Esophagus (tissue), 2 donors: ENCODE measurements at regions not wholly inside any gene's neighbourhood (a gene's known extent, or its start where the extent isn't known, plus 50 kb on each side); places are given as distances from the start of the nearest gene placed in this dataset.

Experiments used
- H3K27ac ChIP-seq, 2 donors: one replicate each; pipeline ENCODE4 v1.5.1; 2013; ENCODE audit warnings: low read depth in 2 of 2, mild to moderate bottlenecking in 2 of 2, inconsistent platforms in 1 of 2, low read length in 1 of 2, moderate library complexity in 1 of 2
- H3K27me3 ChIP-seq, 2 donors: one replicate each; pipeline ENCODE4 v1.6.1; 2013; ENCODE audit warnings: low read length in 2 of 2, control low read depth in 1 of 2, mild to moderate bottlenecking in 1 of 2; ENCODE audit not compliant: insufficient read depth in 2 of 2, control insufficient read depth in 1 of 2
- H3K36me3 ChIP-seq, 2 donors: one replicate each; pipeline ENCODE4 v1.6.1; 2013; ENCODE audit warnings: low read length in 1 of 2; ENCODE audit not compliant: control insufficient read depth in 2 of 2, insufficient read depth in 2 of 2
- H3K4me1 ChIP-seq, 2 donors: one replicate each; pipeline ENCODE4 v1.6.1; 2013; ENCODE audit warnings: low read length in 1 of 2; ENCODE audit not compliant: control insufficient read depth in 2 of 2, insufficient read depth in 2 of 2
- H3K4me3 ChIP-seq, 2 donors: one replicate each; pipeline ENCODE4 v1.5.1; 2013; ENCODE audit warnings: low read length in 2 of 2, mild to moderate bottlenecking in 2 of 2, low read depth in 1 of 2, moderate library complexity in 1 of 2
- H3K9me3 ChIP-seq, 2 donors: one replicate each; pipeline ENCODE4 v1.6.1; 2013; ENCODE audit warnings: mild to moderate bottlenecking in 2 of 2, low read depth in 1 of 2, low read length in 1 of 2, moderate library complexity in 1 of 2; ENCODE audit not compliant: control insufficient read depth in 2 of 2, insufficient read depth in 1 of 2
- WGBS, 2 donors: extraction: QIAGEN DNeasy Blood & Tissue Kit; methylation state at CpG; one replicate each; pipeline ENCODE4 v1.1.7; 2013; 5-methylcytosine and 5-hydroxymethylcytosine counted together
- donor health status: healthy with polysubstance abuse.
- donor health status: Bipolar disorder and iron deficiency.

- Histone ChIP-seq H3K4me3 (no peak overlapping the region), H3K36me3 (no peaks in the 10 kb centered on the region), H3K9me3 (no peaks in the 10 kb centered on the region), H3K27me3 (no peaks in the 10 kb centered on the region), H3K27ac (no peak overlapping the region), H3K4me1 (peaks cover 0 to 13% of the 10 kb centered on the region in 2 donors)
- WGBS, 2 donors, result 91 to 97% methylated on average over 3 of the region's 3 CpGs
Measured at GRCh38 chr2:30363406-30363805, 83.6 kb upstream of the LCLAT1 start.

- 84 to 95% methylated on average over 10 of the region's 10 CpGs for WGBS, 2 donors
- H3K36me3 ChIP-seq, result no peaks in the 10 kb centered on the region
- no peaks in the 10 kb centered on the region for H3K9me3 ChIP-seq
- no peak overlapping the region for H3K27ac ChIP-seq
- H3K4me3 ChIP-seq, result no peak overlapping the region
- H3K4me1 ChIP-seq, result peaks cover 0 to 13% of the 10 kb centered on the region in 2 donors
- no peaks in the 10 kb centered on the region for H3K27me3 ChIP-seq
Measured at GRCh38 chr2:30365201-30365600, 81.8 kb upstream of the LCLAT1 start.

- no peaks in the 10 kb centered on the region for H3K27me3 ChIP-seq
- 70 to 77% methylated on average over 10 of the region's 10 CpGs for WGBS, 2 donors
- H3K4me3 ChIP-seq, result no peak overlapping the region
- no peaks in the 10 kb centered on the region for H3K9me3 ChIP-seq
- no peaks in the 10 kb centered on the region for H3K36me3 ChIP-seq
- H3K27ac ChIP-seq, result no peak overlapping the region
- peaks cover 0 to 13% of the 10 kb centered on the region in 2 donors for H3K4me1 ChIP-seq
Measured at GRCh38 chr2:30366199-30366691, 80.8 kb upstream of the LCLAT1 start.

GRCh38 chr2:30367232-30368070 lies 79.6 kb upstream of the LCLAT1 start:
- H3K9me3 ChIP-seq, result no peaks in the 10 kb centered on the region
- H3K36me3 ChIP-seq, result no peaks in the 10 kb centered on the region
- WGBS, 2 donors, result 87 to 89% methylated on average over 9 of the region's 9 CpGs
- H3K4me1 ChIP-seq, result peaks cover 0 to 6% of the 10 kb centered on the region in 2 donors
- H3K4me3 ChIP-seq, result no peak overlapping the region
- no peaks in the 10 kb centered on the region for H3K27me3 ChIP-seq
- no peak overlapping the region for H3K27ac ChIP-seq

- Histone ChIP-seq H3K9me3 (no peaks in the 10 kb centered on the region), H3K4me1 (peaks cover 0 to 4% of the 10 kb centered on the region in 2 donors), H3K36me3 (no peaks in the 10 kb centered on the region), H3K4me3 (no peak overlapping the region), H3K27me3 (no peaks in the 10 kb centered on the region), H3K27ac (no peak overlapping the region)
- WGBS, 2 donors, result 79 to 82% methylated on average over 5 of the region's 5 CpGs
Measured at GRCh38 chr2:30368258-30368657, 78.8 kb upstream of the LCLAT1 start.

GRCh38 chr2:30371028-30371689 lies 75.9 kb upstream of the LCLAT1 start:
- Histone ChIP-seq H3K4me1 (peaks cover 0 to 4% of the 10 kb centered on the region in 2 donors), H3K27ac (no peak overlapping the region), H3K36me3 (no peaks in the 10 kb centered on the region), H3K4me3 (no peak overlapping the region), H3K9me3 (no peaks in the 10 kb centered on the region), H3K27me3 (no peaks in the 10 kb centered on the region)
- whole genome bisulfite sequencing, 2 donors, result 84 to 91% methylated on average over 2 of the region's 2 CpGs

- Histone ChIP-seq H3K36me3 (no peaks in the 10 kb centered on the region), H3K9me3 (no peaks in the 10 kb centered on the region), H3K4me3 (no peak overlapping the region), H3K27me3 (no peaks in the 10 kb centered on the region), H3K27ac (no peak overlapping the region), H3K4me1 (peaks cover 0 to under 1% of the 10 kb centered on the region in 2 donors)
- 41 to 59% methylated on average over 6 of the region's 6 CpGs for WGBS, 2 donors
Measured at GRCh38 chr2:30371772-30372373, 75.2 kb upstream of the LCLAT1 start.

GRCh38 chr2:30372826-30373225 lies 74.2 kb upstream of the LCLAT1 start:
- Histone ChIP-seq H3K27me3 (no peaks in the 10 kb centered on the region), H3K27ac (no peak overlapping the region), H3K4me3 (no peak overlapping the region), H3K36me3 (no peaks in the 10 kb centered on the region), H3K9me3 (no peaks in the 10 kb centered on the region), H3K4me1 (no peaks in the 10 kb centered on the region)

- Histone ChIP-seq H3K4me3 (no peak overlapping the region), H3K9me3 (no peaks in the 10 kb centered on the region), H3K4me1 (no peaks in the 10 kb centered on the region), H3K27me3 (no peaks in the 10 kb centered on the region), H3K27ac (no peak overlapping the region), H3K36me3 (no peaks in the 10 kb centered on the region)
- WGBS, 2 donors, result 86 to 94% methylated on average over 9 of the region's 9 CpGs
Measured at GRCh38 chr2:30373881-30374302, 73.2 kb upstream of the LCLAT1 start.
